CD8-positive, alpha-beta memory T cell (primary cell): ENCODE measurements at regions not wholly inside any gene's neighbourhood (a gene's known extent, or its start where the extent isn't known, plus 50 kb on each side); places are given as distances from the start of the nearest gene placed in this dataset.

ENCODE experiments used
- CTCF ChIA-PET: fragments of 350-600 bp; sonication (Branson Sonifier 250); formaldehyde crosslinking; loops from one replicate; lab custom pipeline; 2021; ENCODE audit warnings: antibody characterized with exemption; lab: Charles Lee
- POLR2A ChIA-PET: fragments of 350-600 bp; sonication (Branson Sonifier 250); formaldehyde crosslinking; loops from one replicate; lab custom pipeline; 2021; ENCODE audit warnings: antibody characterized with exemption; lab: Charles Lee
- DNase-seq, 5 donors: peaks; one replicate each; pipeline versions ENCODE4 v3.0.0 to v3.0.0-alpha.2; 2020 to 2022; ENCODE audit warnings: mixed read lengths in 1 of 5
- H3K27ac ChIP-seq: one replicate; pipeline ENCODE4 v1.7.0; 2013; ENCODE audit warnings: low read depth, mild to moderate bottlenecking, low read length, moderate library complexity
- H3K27me3 ChIP-seq: 2 replicates; pipeline ENCODE4 v1.7.0; 2013; ENCODE audit warnings: low read length, mild to moderate bottlenecking; ENCODE audit not compliant: insufficient read depth, poor library complexity, severe bottlenecking
- H3K36me3 ChIP-seq: 2 replicates; pipeline ENCODE4 v1.7.0; 2013; ENCODE audit warnings: mild to moderate bottlenecking, low read length, moderate library complexity; ENCODE audit not compliant: insufficient read depth
- H3K4me1 ChIP-seq: 2 replicates; pipeline ENCODE4 v1.7.0; 2013; ENCODE audit warnings: mild to moderate bottlenecking, low read length, moderate library complexity; ENCODE audit not compliant: insufficient read depth
- H3K4me3 ChIP-seq: 2 replicates; pipeline ENCODE4 v1.7.0; 2013; ENCODE audit warnings: mild to moderate bottlenecking, low read length
- H3K9me3 ChIP-seq: 2 replicates; pipeline ENCODE4 v1.7.0; 2013; ENCODE audit warnings: mild to moderate bottlenecking, low read length
- H3K27ac Mint-ChIP-seq, 8 donors: one replicate each; pipeline ENCODE4 v1.8.0; 2020 to 2021; ENCODE audit warnings: mixed read lengths in 8 of 8, mild to moderate bottlenecking in 6 of 8, inconsistent platforms in 3 of 8, moderate library complexity in 3 of 8
- H3K27me3 Mint-ChIP-seq, 2 donors: one replicate each; pipeline ENCODE4 v1.8.0; 2020 to 2021; ENCODE audit warnings: mixed read lengths in 2 of 2, mild to moderate bottlenecking in 1 of 2, moderate library complexity in 1 of 2
- H3K36me3 Mint-ChIP-seq, 3 donors: one replicate each; pipeline ENCODE4 v1.8.0; 2020 to 2021; ENCODE audit warnings: mixed read lengths in 3 of 3, inconsistent platforms in 1 of 3, mild to moderate bottlenecking in 1 of 3
- H3K4me1 Mint-ChIP-seq, 3 donors: one replicate each; pipeline ENCODE4 v1.8.0; 2020 to 2021; ENCODE audit warnings: mixed read lengths in 3 of 3, inconsistent platforms in 1 of 3, mild to moderate bottlenecking in 1 of 3
- H3K4me3 Mint-ChIP-seq, 7 donors: one replicate each; pipeline ENCODE4 v1.8.0; 2020 to 2021; ENCODE audit warnings: mixed read lengths in 7 of 7, mild to moderate bottlenecking in 6 of 7, moderate library complexity in 4 of 7, inconsistent platforms in 2 of 7
- H3K9me3 Mint-ChIP-seq, 5 donors: one replicate each; pipeline ENCODE4 v1.8.0; 2020 to 2022; ENCODE audit warnings: mixed read lengths in 5 of 5, mild to moderate bottlenecking in 3 of 5, moderate library complexity in 2 of 5, inconsistent platforms in 1 of 5

GRCh38 chr13:63041640-63042414 lies 1626.2 kb upstream of the PCDH20 start:
- POLR2A ChIA-PET: no interaction called here
- Mint-ChIP-seq H3K4me3 (no peak overlapping the region), H3K9me3 (peaks cover 14 to 46% (median 21%) of the 10 kb centered on the region in 5 donors), H3K27ac (no peak overlapping the region), H3K36me3 (no peaks in the 10 kb centered on the region), H3K4me1 (no peaks in the 10 kb centered on the region), H3K27me3 (no peaks in the 10 kb centered on the region)
- no peaks in the 10 kb centered on the region for H3K27me3 ChIP-seq
- no peaks in the 10 kb centered on the region for H3K9me3 ChIP-seq
- CTCF ChIA-PET: no interaction called here
- DNase-seq: no peak
- H3K4me1 ChIP-seq: no peaks in the 10 kb centered on the region
- no peak overlapping the region for H3K4me3 ChIP-seq
- H3K27ac ChIP-seq: no peak overlapping the region
- no peaks in the 10 kb centered on the region for H3K36me3 ChIP-seq

DNA sequence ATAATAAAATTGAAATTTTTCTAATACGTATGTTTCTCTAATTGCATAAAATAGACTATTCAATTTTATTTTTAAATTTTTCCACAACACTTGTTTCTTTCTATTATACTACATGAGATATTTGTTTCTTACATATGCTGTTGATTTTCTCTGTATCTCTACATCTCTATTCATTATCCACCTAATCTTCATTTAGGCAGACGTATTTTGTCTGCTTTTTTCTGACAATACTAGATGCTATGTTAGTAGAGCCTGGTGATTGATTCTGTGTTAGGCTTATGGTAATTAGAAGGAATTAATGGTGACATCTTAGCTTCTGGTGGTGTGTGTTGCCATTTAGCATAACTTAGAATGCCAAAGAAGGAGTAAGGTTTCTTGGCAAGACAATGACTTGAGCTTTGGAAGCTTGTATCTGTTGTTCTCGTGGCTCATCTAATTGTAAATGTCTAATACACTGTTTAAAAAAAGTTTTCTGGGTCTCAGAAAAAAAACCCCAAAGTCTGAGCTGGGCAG lies 1610.7 kb upstream of the PCDH20 start:
- CTCF ChIA-PET: no interaction called here
- H3K4me1 ChIP-seq: no peaks in the 10 kb centered on the region
- Mint-ChIP-seq H3K4me1 (no peaks in the 10 kb centered on the region), H3K4me3 (no peak overlapping the region), H3K9me3 (peaks cover 2 to 43% (median 10%) of the 10 kb centered on the region in 5 donors), H3K27ac (no peak overlapping the region), H3K36me3 (no peaks in the 10 kb centered on the region), H3K27me3 (no peaks in the 10 kb centered on the region)
- POLR2A ChIA-PET: no interaction called here
- no peaks in the 10 kb centered on the region for H3K36me3 ChIP-seq
- no peaks in the 10 kb centered on the region for H3K9me3 ChIP-seq
- H3K27me3 ChIP-seq: no peaks in the 10 kb centered on the region
- H3K27ac ChIP-seq: no peak overlapping the region
- no peak overlapping the region for H3K4me3 ChIP-seq
- DNase-seq: no peak

GRCh38 chr13:63025741-63026140 lies 1610.1 kb upstream of the PCDH20 start:
- no peak overlapping the region for H3K27ac ChIP-seq
- ChIA-PET CTCF (no interaction called here), POLR2A (no interaction called here)
- Mint-ChIP-seq H3K9me3 (peaks cover 2 to 37% (median 10%) of the 10 kb centered on the region in 5 donors), H3K4me1 (no peaks in the 10 kb centered on the region), H3K27me3 (no peaks in the 10 kb centered on the region), H3K4me3 (no peak overlapping the region), H3K27ac (no peak overlapping the region), H3K36me3 (no peaks in the 10 kb centered on the region)
- H3K9me3 ChIP-seq: no peaks in the 10 kb centered on the region
- no peaks in the 10 kb centered on the region for H3K27me3 ChIP-seq
- H3K36me3 ChIP-seq: no peaks in the 10 kb centered on the region
- H3K4me1 ChIP-seq: no peaks in the 10 kb centered on the region
- no peak overlapping the region for H3K4me3 ChIP-seq
- no peak for DNase-seq

DNA sequence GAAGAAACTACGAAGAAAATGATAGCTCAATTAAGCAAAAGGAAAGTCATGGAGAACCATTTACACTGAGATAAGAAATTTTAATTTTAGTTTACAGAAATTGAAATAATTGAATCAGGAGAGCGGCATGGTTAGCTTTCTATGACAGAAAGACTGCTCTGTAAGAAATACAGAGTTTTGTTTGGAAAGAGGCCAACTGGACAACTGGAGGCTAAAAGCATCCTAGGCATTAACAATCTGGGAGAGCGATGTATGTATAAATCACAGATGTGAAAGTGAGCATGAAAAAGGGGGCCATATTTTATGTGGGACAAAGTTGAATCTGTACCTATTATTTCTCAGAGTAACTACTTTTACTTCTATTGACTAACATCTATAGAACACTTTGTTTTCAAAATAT lies 1608.8 kb upstream of the PCDH20 start:
- CTCF ChIA-PET: no interaction called here
- Histone ChIP-seq H3K9me3 (no peaks in the 10 kb centered on the region), H3K27me3 (no peaks in the 10 kb centered on the region), H3K27ac (no peak overlapping the region), H3K4me3 (no peak overlapping the region), H3K36me3 (no peaks in the 10 kb centered on the region), H3K4me1 (no peaks in the 10 kb centered on the region)
- H3K27ac Mint-ChIP-seq: no peak overlapping the region
- H3K36me3 Mint-ChIP-seq: no peaks in the 10 kb centered on the region
- no peak for DNase-seq
- no peaks in the 10 kb centered on the region for H3K27me3 Mint-ChIP-seq
- H3K4me3 Mint-ChIP-seq: no peak overlapping the region
- POLR2A ChIA-PET: no interaction called here
- H3K9me3 Mint-ChIP-seq: peaks cover 1 to 27% (median 7%) of the 10 kb centered on the region in 5 donors
- H3K4me1 Mint-ChIP-seq: no peaks in the 10 kb centered on the region

GRCh38 chr13:63011996-63012395 lies 1596.3 kb upstream of the PCDH20 start:
- H3K36me3 ChIP-seq: no peaks in the 10 kb centered on the region
- no peaks in the 10 kb centered on the region for H3K27me3 ChIP-seq
- DNase-seq: no peak
- H3K27ac ChIP-seq: no peak overlapping the region
- ChIA-PET CTCF (no interaction called here), POLR2A (no interaction called here)
- Mint-ChIP-seq H3K4me3 (no peak overlapping the region), H3K27me3 (no peaks in the 10 kb centered on the region), H3K9me3 (peaks cover 12 to 55% (median 27%) of the 10 kb centered on the region in 5 donors), H3K36me3 (no peaks in the 10 kb centered on the region), H3K4me1 (no peaks in the 10 kb centered on the region), H3K27ac (no peak overlapping the region)
- no peaks in the 10 kb centered on the region for H3K4me1 ChIP-seq
- peaks cover 8% of the 10 kb centered on the region for H3K9me3 ChIP-seq
- H3K4me3 ChIP-seq: no peak overlapping the region

DNA sequence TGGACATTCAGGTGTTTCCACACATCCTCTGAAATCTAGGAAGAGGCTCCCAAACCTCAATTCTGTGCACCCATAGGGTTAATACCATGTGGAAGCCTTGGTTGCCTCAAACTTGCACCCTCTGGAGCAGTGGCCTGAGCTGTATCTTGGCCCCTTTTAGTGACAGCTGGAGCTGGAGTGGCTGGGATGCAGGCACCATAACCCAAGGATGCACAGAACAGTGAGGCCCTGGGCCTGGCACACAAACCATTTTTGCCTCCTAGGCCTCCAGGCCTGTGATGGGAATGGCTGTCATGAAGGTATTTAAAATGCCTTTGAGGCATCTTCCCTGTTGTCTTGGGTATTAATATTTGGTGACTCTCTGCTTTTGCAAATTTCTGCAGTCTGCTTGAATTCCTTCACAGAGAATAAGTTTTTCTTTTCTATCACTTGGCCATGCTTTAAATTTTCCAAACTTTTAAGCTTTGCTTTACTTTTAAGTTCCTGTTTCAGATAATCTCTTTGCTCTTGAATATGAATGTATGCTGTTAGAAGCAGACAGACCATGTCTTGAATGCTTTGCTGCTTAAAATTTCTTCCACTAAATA lies 1594.5 kb upstream of the PCDH20 start:
- no peaks in the 10 kb centered on the region for H3K36me3 Mint-ChIP-seq
- Histone ChIP-seq H3K4me1 (no peaks in the 10 kb centered on the region), H3K27me3 (no peaks in the 10 kb centered on the region), H3K27ac (no peak overlapping the region), H3K4me3 (no peak overlapping the region), H3K9me3 (peaks cover 8% of the 10 kb centered on the region), H3K36me3 (no peaks in the 10 kb centered on the region)
- no peak overlapping the region for H3K27ac Mint-ChIP-seq
- peaks cover 12 to 48% (median 32%) of the 10 kb centered on the region in 5 donors for H3K9me3 Mint-ChIP-seq
- H3K4me1 Mint-ChIP-seq: no peaks in the 10 kb centered on the region
- H3K4me3 Mint-ChIP-seq: no peak overlapping the region
- no peaks in the 10 kb centered on the region for H3K27me3 Mint-ChIP-seq
- ChIA-PET POLR2A (no interaction called here), CTCF (no interaction called here)
- no peak for DNase-seq

DNA sequence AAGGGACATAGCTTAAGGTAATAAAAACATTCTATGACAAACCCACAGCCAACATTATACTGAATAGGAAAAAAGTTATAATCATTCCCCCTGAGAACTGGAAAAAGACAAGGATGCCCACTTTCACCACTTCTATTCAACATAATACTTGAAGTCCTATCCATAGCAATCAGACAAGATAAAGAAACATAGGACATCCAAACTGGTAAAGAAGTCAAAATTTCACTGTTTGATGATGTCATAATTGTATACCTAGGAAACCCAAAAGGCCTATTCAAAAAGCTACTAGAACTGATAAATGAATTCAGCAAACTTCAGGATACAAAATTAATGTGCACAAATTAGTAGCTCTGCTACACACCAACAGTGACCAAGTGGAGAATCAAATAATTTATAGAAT lies 1590.0 kb upstream of the PCDH20 start:
- Mint-ChIP-seq H3K4me3 (no peak overlapping the region), H3K36me3 (no peaks in the 10 kb centered on the region), H3K4me1 (no peaks in the 10 kb centered on the region), H3K9me3 (peaks cover 12 to 49% (median 36%) of the 10 kb centered on the region in 5 donors), H3K27ac (no peak overlapping the region), H3K27me3 (no peaks in the 10 kb centered on the region)
- ChIA-PET POLR2A (no interaction called here), CTCF (no interaction called here)
- Histone ChIP-seq H3K27me3 (no peaks in the 10 kb centered on the region), H3K36me3 (no peaks in the 10 kb centered on the region), H3K4me1 (no peaks in the 10 kb centered on the region), H3K4me3 (no peak overlapping the region), H3K27ac (no peak overlapping the region), H3K9me3 (peaks cover 8% of the 10 kb centered on the region)
- DNase-seq: no peak

DNA sequence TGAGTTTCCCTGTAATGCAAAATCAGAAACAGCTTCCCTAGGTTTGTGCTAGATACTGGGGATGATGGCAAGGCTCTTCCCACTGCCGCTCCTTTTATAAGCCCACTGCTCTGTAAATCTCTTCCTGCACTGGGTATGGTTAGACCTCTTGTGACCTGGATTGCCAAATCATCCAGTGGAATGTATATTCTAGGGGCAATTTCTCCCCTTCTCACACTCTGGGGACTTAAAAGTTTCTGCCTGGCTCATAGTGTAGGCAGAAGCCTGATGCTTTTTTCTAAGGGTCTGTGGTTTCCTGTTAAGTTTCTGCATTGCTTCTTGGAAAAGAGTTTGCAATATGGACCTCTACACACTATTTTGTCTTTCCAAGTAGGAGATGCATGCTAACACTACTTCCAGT lies 1582.0 kb upstream of the PCDH20 start:
- no peak for DNase-seq
- no peaks in the 10 kb centered on the region for H3K36me3 ChIP-seq
- no peaks in the 10 kb centered on the region for H3K27me3 Mint-ChIP-seq
- H3K9me3 ChIP-seq: no peaks in the 10 kb centered on the region
- H3K4me1 ChIP-seq: no peaks in the 10 kb centered on the region
- H3K36me3 Mint-ChIP-seq: peaks cover 0 to 2% (median 0%) of the 10 kb centered on the region in 3 donors
- H3K4me3 Mint-ChIP-seq: no peak overlapping the region
- H3K27me3 ChIP-seq: no peaks in the 10 kb centered on the region
- peaks cover 12 to 50% (median 20%) of the 10 kb centered on the region in 5 donors for H3K9me3 Mint-ChIP-seq
- H3K27ac Mint-ChIP-seq: no peak overlapping the region
- POLR2A ChIA-PET: no interaction called here
- CTCF ChIA-PET: no interaction called here
- no peak overlapping the region for H3K27ac ChIP-seq
- H3K4me1 Mint-ChIP-seq: no peaks in the 10 kb centered on the region
- H3K4me3 ChIP-seq: no peak overlapping the region
